Heart left ventricle (tissue), 13 donors: ENCODE measurements at regions not wholly inside any gene's neighbourhood (a gene's known extent, or its start where the extent isn't known, plus 50 kb on each side); places are given as distances from the start of the nearest gene placed in this dataset.

Experiments used
- CTCF ChIP-seq, 12 donors: fragments of 200-600 bp; sonication (generic) in 4 of 12; IDR thresholded peaks; one replicate each; pipeline versions ENCODE4 v1.5.0 to v1.8.0; 2018 to 2022; ENCODE audit warnings: antibody characterized with exemption in 12 of 12, mild to moderate bottlenecking in 5 of 12
- POLR2A ChIP-seq, 2 donors: fragments of 450-650 bp; IDR thresholded peaks; one replicate each; pipeline ENCODE4 v1.6.1; 2017; ENCODE audit warnings: antibody characterized with exemption in 2 of 2, mild to moderate bottlenecking in 2 of 2, moderate library complexity in 2 of 2
- donor health status: ischemic (EF 13 %, LVEDD 7.1; RV severe dilation, severe dysfunction).
- donor health status: DM: no; HTN: yes; CAD: no.
- donor health status: DM: no; HTN: no; CAD: no.
- donor health status: ischemic (EF 25% LVEDD 6.9; RV normal size, moderate dysfunction).
- donor health status: ischemic (EF 25% LVEDD 5.7; RV mildly dilated, moderate dysfunction).
- donor health status: ischemic (EF 35%, LVEDD 5.7; RV mildly dilated, moderate dysfunction).
- donor health status: nonischemic (EF 11% LVEDD 7.7; RV severe dilation, severe dysfunction).
- donor health status: DM: yes; HTN: yes; CAD: no.
- donor health status: PGD.
- donor health status: ischemic (EF 29% LVEDD 5.4; RV normal size, mild dysfunction).
- donor health status: nonischemic (EF 23%, LVEDD 6.1; RV moderate dilation, normal function).

DNA sequence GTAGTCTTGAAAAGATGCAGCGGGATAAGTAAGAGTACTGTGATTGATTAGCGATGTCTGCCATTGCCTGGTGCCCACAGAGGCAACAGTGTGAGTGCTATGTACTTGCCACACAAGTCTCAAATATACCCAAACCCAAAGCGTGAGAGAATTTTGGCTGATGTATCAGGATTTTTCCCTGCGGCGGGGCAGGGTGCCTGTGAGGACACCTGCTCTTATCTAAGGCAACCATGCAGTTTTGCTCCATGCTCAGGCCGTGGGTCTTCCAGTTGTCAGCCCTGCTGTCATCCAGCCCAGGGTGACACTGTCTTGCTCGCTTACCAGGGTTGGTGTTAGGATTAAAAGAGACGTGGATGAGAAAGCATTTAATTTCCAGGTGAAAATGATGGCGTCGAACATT is 202.7 kb downstream of the PTPRU start:
- TF ChIP-seq CTCF (IDR thresholded peaks at IDR 0.05) (no peak), POLR2A (IDR thresholded peaks at IDR 0.05) (no peak)
